ENCODE measurements at regions not wholly inside any gene's neighbourhood (a gene's known extent, or its start where the extent isn't known, plus 50 kb on each side); places are given as distances from the start of the nearest gene placed in this dataset.

GRCh38 chr2:180143633-180144337 lies 136.7 kb upstream of the CWC22 start:
- TF ChIP-seq CTCF (IDR thresholded peaks at IDR 0.05; ENCODE audit: insufficient read depth, low read length, poor library complexity, severe bottlenecking) (no peak), EZH2phosphoT487 (conservative IDR thresholded peaks at IDR 0.05; ENCODE audit: low read length) (no peak)

Data from SU-DHL-6 (cell line).